KMS-11 (cell line): ENCODE measurements at regions not wholly inside any gene's neighbourhood (a gene's known extent, or its start where the extent isn't known, plus 50 kb on each side); places are given as distances from the start of the nearest gene placed in this dataset.
"Not testable (repeated sequence)": the region's sequence is repeated elsewhere in the genome, so short reads cannot be mapped to it uniquely, and the experiment has no call there.

Experiments
- H2AFZ ChIP-seq: fragments of 200-600 bp; sonication (generic); 2 replicates; pipeline ENCODE4 v1.6.1; 2016; ENCODE audit warnings: antibody characterized with exemption, mixed run types, low read depth
- H3K27ac ChIP-seq: fragments of 200-600 bp; sonication (generic); 2 replicates; pipeline ENCODE4 v1.6.1; 2016; ENCODE audit warnings: mild to moderate bottlenecking, mixed run types
- H3K27me3 ChIP-seq: fragments of 200-600 bp; sonication (generic); 2 replicates; pipeline ENCODE4 v1.6.1; 2017; ENCODE audit warnings: mild to moderate bottlenecking, low read depth, mixed run types, moderate library complexity; ENCODE audit not compliant: insufficient read depth
- H3K36me3 ChIP-seq: fragments of 200-600 bp; sonication (generic); 2 replicates; pipeline ENCODE4 v1.6.1; 2017; ENCODE audit warnings: mild to moderate bottlenecking, mixed run types; ENCODE audit not compliant: insufficient read depth
- H3K4me1 ChIP-seq: fragments of 200-600 bp; sonication (generic); 2 replicates; pipeline ENCODE4 v1.6.1; 2016; ENCODE audit warnings: mild to moderate bottlenecking, low read depth, mixed run types; ENCODE audit not compliant: poor library complexity, severe bottlenecking
- H3K4me2 ChIP-seq: fragments of 200-600 bp; sonication (generic); 2 replicates; pipeline ENCODE4 v1.7.0; 2016; ENCODE audit warnings: mild to moderate bottlenecking, mixed run types
- H3K4me3 ChIP-seq: fragments of 200-600 bp; sonication (generic); IDR thresholded peaks from 2 replicates; pipeline ENCODE4 v1.6.1; 2017; ENCODE audit warnings: low read depth, low read length, mixed read lengths; ENCODE audit not compliant: insufficient read depth
- H3K79me2 ChIP-seq: fragments of 200-600 bp; sonication (generic); 2 replicates; pipeline ENCODE4 v1.6.1; 2016; ENCODE audit warnings: low read depth, mixed run types; ENCODE audit not compliant: insufficient read depth
- H3K9ac ChIP-seq: fragments of 200-600 bp; sonication (generic); 2 replicates; pipeline ENCODE4 v1.6.1; 2016; ENCODE audit warnings: mild to moderate bottlenecking, mixed run types
- H4K20me1 ChIP-seq: fragments of 200-600 bp; sonication (generic); 2 replicates; pipeline ENCODE4 v1.6.1; 2016; ENCODE audit warnings: mild to moderate bottlenecking, mixed run types; ENCODE audit not compliant: insufficient read depth
- CTCF ChIP-seq: fragments of 200-600 bp; sonication (generic); conservative IDR thresholded peaks from 2 replicates; pipeline ENCODE4 v1.6.1; 2017; ENCODE audit warnings: low read depth, mild to moderate bottlenecking, antibody characterized with exemption, low read length, moderate library complexity, mixed read lengths

- Histone ChIP-seq H3K36me3 (no peaks in the 10 kb centered on the region), H3K27me3 (no peaks in the 10 kb centered on the region), H3K4me2 (no peak overlapping the region), H4K20me1 (no peaks in the 10 kb centered on the region), H3K79me2 (no peaks in the 10 kb centered on the region), H3K27ac (no peak overlapping the region), H3K9ac (no peak overlapping the region), H3K4me3 (no peak overlapping the region), H2AFZ (no peak overlapping the region), H3K4me1 (no peaks in the 10 kb centered on the region)
- no peak for TF ChIP-seq CTCF
Observed at GRCh38 chr6:23535101-23535500, 590.9 kb upstream of the NRSN1 start.

- no peaks in the 10 kb centered on the region for H3K36me3 ChIP-seq
- no peak overlapping the region for H3K9ac ChIP-seq
- H3K79me2 ChIP-seq, result no peaks in the 10 kb centered on the region
- no peaks in the 10 kb centered on the region for H3K4me1 ChIP-seq
- no peak for TF ChIP-seq CTCF
- H4K20me1 ChIP-seq, result no peaks in the 10 kb centered on the region
- no peak overlapping the region for H3K27ac ChIP-seq
- H3K4me3 ChIP-seq, result no peak overlapping the region
- no peak overlapping the region for H3K4me2 ChIP-seq
- H3K27me3 ChIP-seq, result no peaks in the 10 kb centered on the region
- H2AFZ ChIP-seq, result no peak overlapping the region
Observed at GRCh38 chr6:23537828-23538227, 588.2 kb upstream of the NRSN1 start.

GRCh38 chr6:23547851-23548250 lies 578.2 kb upstream of the NRSN1 start:
- Histone ChIP-seq H3K9ac (no peak overlapping the region), H3K27me3 (no peaks in the 10 kb centered on the region), H3K4me3 (no peak overlapping the region), H3K4me2 (no peak overlapping the region), H3K79me2 (no peaks in the 10 kb centered on the region), H2AFZ (no peak overlapping the region), H3K36me3 (no peaks in the 10 kb centered on the region), H3K4me1 (no peaks in the 10 kb centered on the region), H3K27ac (no peak overlapping the region), H4K20me1 (no peaks in the 10 kb centered on the region)
- TF ChIP-seq CTCF, result no peak

GRCh38 chr6:23554953-23555352 lies 571.1 kb upstream of the NRSN1 start:
- H3K4me3 ChIP-seq, result not testable (repeated sequence)

GRCh38 chr6:23559587-23560343 lies 566.2 kb upstream of the NRSN1 start:
- H2AFZ ChIP-seq, result no peak overlapping the region
- no peak for TF ChIP-seq CTCF
- H3K27ac ChIP-seq, result no peak overlapping the region
- H4K20me1 ChIP-seq, result no peaks in the 10 kb centered on the region
- no peaks in the 10 kb centered on the region for H3K79me2 ChIP-seq
- H3K4me2 ChIP-seq, result no peak overlapping the region
- no peak overlapping the region for H3K9ac ChIP-seq
- no peak overlapping the region for H3K4me3 ChIP-seq
- H3K4me1 ChIP-seq, result no peaks in the 10 kb centered on the region
- H3K36me3 ChIP-seq, result no peaks in the 10 kb centered on the region
- no peaks in the 10 kb centered on the region for H3K27me3 ChIP-seq

More at GRCh38 chr6:23554953-23555352, 571.1 kb upstream of the NRSN1 start:
- H2AFZ ChIP-seq, H3K79me2 ChIP-seq, H4K20me1 ChIP-seq, H3K4me1 ChIP-seq, H3K27ac ChIP-seq, H3K27me3 ChIP-seq, H3K4me2 ChIP-seq, H3K9ac ChIP-seq, H3K36me3 ChIP-seq: not testable (repeated sequence)
